H1 (cell line): ENCODE measurements at regions not wholly inside any gene's neighbourhood (a gene's known extent, or its start where the extent isn't known, plus 50 kb on each side); places are given as distances from the start of the nearest gene placed in this dataset.

Source experiments
- CTCF ChIA-PET: fragments of 300-600 bp; sonication (Branson Sonifier 250); formaldehyde crosslinking; loops from one replicate; lab custom pipeline; 2021; ENCODE audit not compliant: partially characterized antibody; lab: Charles Lee
- POLR2A ChIA-PET: fragments of 300-600 bp; sonication (Branson Sonifier 250); formaldehyde crosslinking; loops from one replicate; lab custom pipeline; 2021; ENCODE audit warnings: inconsistent platforms; ENCODE audit not compliant: partially characterized antibody; lab: Charles Lee
- DNase-seq, 2 experiments: peaks; one replicate each; pipeline versions ENCODE4 v3.0.0 to v3.0.0-alpha.2; 2010 to 2022; ENCODE audit warnings: low spot score in 2 of 2, low read depth in 1 of 2, mixed read lengths in 1 of 2
- FAIRE-seq: peaks from 2 replicates; lab custom pipeline; 2011; peaks lifted over from hg19 to GRCh38; lab: Jason Lieb, UNC
- H2AFZ ChIP-seq: 2 replicates; pipeline ENCODE4 v1.8.1; 2012; ENCODE audit warnings: low read length, inconsistent platforms
- H2AK5ac ChIP-seq: 2 replicates; pipeline ENCODE4 v1.6.1; 2013; ENCODE audit warnings: low read depth, low read length
- H2BK120ac ChIP-seq: replicated peaks from 2 replicates; pipeline ENCODE3; 2013; ENCODE audit warnings: low read depth, low read length, inconsistent platforms
- H2BK12ac ChIP-seq: 2 replicates; pipeline ENCODE4 v1.6.1; 2013; ENCODE audit warnings: low read depth, low read length
- H2BK15ac ChIP-seq: 2 replicates; pipeline ENCODE4 v1.6.1; 2013; ENCODE audit warnings: low read length
- H2BK20ac ChIP-seq: 2 replicates; pipeline ENCODE4 v1.6.1; 2013; ENCODE audit warnings: low read length
- H2BK5ac ChIP-seq: 2 replicates; pipeline ENCODE4 v1.6.1; 2013; ENCODE audit warnings: low read depth, low read length
- H3K14ac ChIP-seq: 2 replicates; pipeline ENCODE4 v1.6.1; 2013; ENCODE audit warnings: inconsistent platforms; ENCODE audit not compliant: insufficient read length
- H3K18ac ChIP-seq: 2 replicates; pipeline ENCODE4 v1.6.1; 2013; ENCODE audit warnings: low read length; ENCODE audit errors: extremely low read depth
- H3K23ac ChIP-seq: 2 replicates; pipeline ENCODE4 v1.6.1; 2013; ENCODE audit warnings: inconsistent platforms; ENCODE audit not compliant: insufficient read length
- H3K23me2 ChIP-seq: 2 replicates; pipeline ENCODE4 v1.6.1; 2013; ENCODE audit warnings: low read depth, low read length
- H3K27ac ChIP-seq: 2 replicates; pipeline ENCODE4 v1.6.1; 2011; ENCODE audit warnings: low read depth, low read length, inconsistent platforms
- H3K27me3 ChIP-seq, 4 experiments: replicated peaks in 1 of 4; 1 replicate in 1 of 4; 2 replicates in 3 of 4; pipeline versions ENCODE4 v1.6.1 to v1.8.1; 2011 to 2013; ENCODE audit warnings: low read length in 3 of 4, mild to moderate bottlenecking in 3 of 4, inconsistent platforms in 2 of 4, mixed read lengths in 2 of 4, moderate library complexity in 1 of 4; ENCODE audit not compliant: control insufficient read depth in 3 of 4, insufficient read depth in 3 of 4; ENCODE audit errors: extremely low read depth in 1 of 4
- H3K36me3 ChIP-seq, 4 experiments: 2 replicates each; pipeline versions ENCODE4 v1.6.1 to v1.8.1; 2011 to 2013; ENCODE audit warnings: mild to moderate bottlenecking in 4 of 4, low read length in 3 of 4, moderate library complexity in 2 of 4, control low read depth in 1 of 4, inconsistent platforms in 1 of 4; ENCODE audit not compliant: insufficient read depth in 4 of 4, control insufficient read depth in 2 of 4
- H3K4ac ChIP-seq: replicated peaks from 2 replicates; pipeline ENCODE3; 2013; ENCODE audit warnings: low read length, low read depth, mixed read lengths, inconsistent platforms; ENCODE audit not compliant: insufficient read length
- H3K4me1 ChIP-seq, 4 experiments: replicated peaks in 1 of 4; 1 replicate in 1 of 4; 2 replicates in 3 of 4; pipeline versions ENCODE4 v1.6.1 to v1.8.1; 2011 to 2013; ENCODE audit warnings: low read length in 3 of 4, inconsistent platforms in 2 of 4, mixed read lengths in 1 of 4; ENCODE audit not compliant: insufficient read depth in 4 of 4, control insufficient read depth in 3 of 4
- H3K4me2 ChIP-seq, 2 experiments: 2 replicates each; pipeline versions ENCODE4 v1.6.1 to v1.8.1; 2011 to 2013; ENCODE audit warnings: low read depth in 2 of 2, low read length in 2 of 2, control low read depth in 1 of 2, inconsistent platforms in 1 of 2, mild to moderate bottlenecking in 1 of 2; ENCODE audit not compliant: insufficient read depth in 1 of 2
- H3K4me3 ChIP-seq, 4 experiments: fragments of 200-600, 300-600 bp in 1 of 4; sonication (generic), shearing (Covaris generic), sonication (Bioruptor Twin) in 1 of 4; 2 replicates each; pipeline versions ENCODE4 v1.5.1 to v1.8.1; 2011 to 2016; ENCODE audit warnings: low read length in 4 of 4, low read depth in 3 of 4, control low read depth in 2 of 4, inconsistent platforms in 2 of 4, mild to moderate bottlenecking in 2 of 4, mixed read lengths in 1 of 4, moderate library complexity in 1 of 4; ENCODE audit not compliant: insufficient read depth in 2 of 4; ENCODE audit errors: extremely low read depth in 1 of 4
- H3K56ac ChIP-seq: replicated peaks from 2 replicates; pipeline ENCODE3; 2013; ENCODE audit warnings: low read depth, mild to moderate bottlenecking, mixed read lengths, low read length, inconsistent platforms; ENCODE audit not compliant: insufficient read length
- H3K79me1 ChIP-seq: 2 replicates; pipeline ENCODE4 v1.6.1; 2013; ENCODE audit warnings: low read depth, low read length, control low read depth
- H3K79me2 ChIP-seq, 2 experiments: 2 replicates each; pipeline versions ENCODE4 v1.6.1 to v1.8.1; 2012 to 2013; ENCODE audit warnings: low read length in 2 of 2, mild to moderate bottlenecking in 2 of 2, inconsistent platforms in 1 of 2; ENCODE audit not compliant: insufficient read depth in 2 of 2, control insufficient read depth in 1 of 2
- H3K9ac ChIP-seq, 4 experiments: replicated peaks in 1 of 4; 1 replicate in 1 of 4; 2 replicates in 3 of 4; pipeline versions ENCODE4 v1.6.1 to v1.8.1; 2011 to 2013; ENCODE audit warnings: low read depth in 3 of 4, low read length in 3 of 4, control low read depth in 2 of 4, mild to moderate bottlenecking in 2 of 4, moderate library complexity in 2 of 4, inconsistent platforms in 1 of 4; ENCODE audit errors: extremely low read depth in 1 of 4
- H3K9me3 ChIP-seq, 2 experiments: 2 replicates each; pipeline versions ENCODE4 v1.6.1 to v1.8.1; 2012 to 2013; ENCODE audit warnings: mild to moderate bottlenecking in 2 of 2, moderate library complexity in 2 of 2, control low read depth in 1 of 2, inconsistent platforms in 1 of 2, low read depth in 1 of 2, low read length in 1 of 2, mixed read lengths in 1 of 2; ENCODE audit not compliant: insufficient read depth in 2 of 2
- H4K20me1 ChIP-seq, 2 experiments: replicated peaks in 1 of 2; 2 replicates each; pipeline versions ENCODE3 to v1.8.1; 2011 to 2013; ENCODE audit warnings: inconsistent platforms in 2 of 2, low read length in 2 of 2, mild to moderate bottlenecking in 1 of 2; ENCODE audit not compliant: insufficient read depth in 2 of 2, control insufficient read depth in 1 of 2
- H4K5ac ChIP-seq: 2 replicates; pipeline ENCODE4 v1.6.1; 2013; ENCODE audit warnings: low read length, low read depth, mixed read lengths, inconsistent platforms; ENCODE audit not compliant: insufficient read length
- H4K8ac ChIP-seq: 2 replicates; pipeline ENCODE4 v1.8.0; 2013; ENCODE audit warnings: mild to moderate bottlenecking, moderate library complexity, low read length, inconsistent platforms; ENCODE audit not compliant: insufficient read depth; ENCODE audit errors: extremely low read depth
- H4K91ac ChIP-seq: replicated peaks from 2 replicates; pipeline ENCODE3; 2013; ENCODE audit warnings: low read length, mixed read lengths, inconsistent platforms; ENCODE audit not compliant: insufficient read length
- ATF2 ChIP-seq: IDR thresholded peaks from 2 replicates; pipeline ENCODE4 v1.6.1; 2012; ENCODE audit warnings: low read length, inconsistent platforms
- BRCA1 ChIP-seq: IDR thresholded peaks from 2 replicates; pipeline ENCODE4 v1.6.1; 2012; ENCODE audit warnings: low read depth, low read length, improper control_type of control experiment
- KDM4A ChIP-seq: IDR thresholded peaks from one replicate; pipeline ENCODE4 v1.7.1; 2012; ENCODE audit warnings: low read depth, mild to moderate bottlenecking, moderate library complexity, low read length, inconsistent platforms; ENCODE audit not compliant: severe bottlenecking
- MAFK ChIP-seq: IDR thresholded peaks from 2 replicates; pipeline ENCODE4 v1.6.1; 2012; ENCODE audit warnings: low read depth, mild to moderate bottlenecking, improper control_type of control experiment, low read length
- SIX5 ChIP-seq: IDR thresholded peaks from 2 replicates; pipeline ENCODE4 v1.6.1; 2011; ENCODE audit warnings: mild to moderate bottlenecking, low read depth, low read length
- TBP ChIP-seq: IDR thresholded peaks from 2 replicates; pipeline ENCODE4 v1.6.1; 2011; ENCODE audit warnings: low read depth, low read length, improper control_type of control experiment
- WGBS, 2 experiments: shearing (Covaris generic) in 1 of 2; methylation state at CpG; one replicate each; pipeline versions ENCODE4 v1.1.6 to v1.1.7; 2013 to 2015; ENCODE audit warnings: low lambda C conversion rate in 2 of 2, mixed read lengths in 2 of 2, inconsistent platforms in 1 of 2, low coverage in 1 of 2, missing lambda C conversion rate in 1 of 2; ENCODE audit not compliant: insufficient replicate concordance in 2 of 2, insufficient coverage in 1 of 2, insufficient read length in 1 of 2; ENCODE audit errors: extremely low coverage in 1 of 2, missing lambda C conversion rate in 1 of 2; 5-methylcytosine and 5-hydroxymethylcytosine counted together

- Histone ChIP-seq H3K4me1 (no peaks in the 10 kb centered on the region), H4K91ac (no peak overlapping the region), H2AFZ (no peak overlapping the region), H4K8ac (no peak overlapping the region), H3K14ac (no peak overlapping the region), H3K56ac (no peak overlapping the region), H4K20me1 (no peaks in the 10 kb centered on the region), H3K79me1 (no peaks in the 10 kb centered on the region), H3K27me3 (no peaks in the 10 kb centered on the region), H2BK15ac (no peak overlapping the region), H4K5ac (no peak overlapping the region), H3K23me2 (no peaks in the 10 kb centered on the region), H3K4me2 (no peak overlapping the region), H3K9ac (no peak overlapping the region), H3K4ac (no peak overlapping the region), H3K9me3 (no peaks in the 10 kb centered on the region), H2BK20ac (no peak overlapping the region), H3K4me3 (no peak overlapping the region), H2BK12ac (no peak overlapping the region), H3K18ac (no peak overlapping the region), H3K23ac (no peak overlapping the region), H2BK5ac (no peak overlapping the region), H2BK120ac (no peak overlapping the region), H3K36me3 (no peaks in the 10 kb centered on the region), H2AK5ac (no peak overlapping the region), H3K27ac (no peak overlapping the region), H3K79me2 (no peaks in the 10 kb centered on the region)
- CTCF ChIA-PET: interaction anchor here (1.4 kb wide), 1 partner anchor 44 kb away, joined by 4 read pairs; no protein-coding TSS in a partner anchor
- FAIRE-seq (no peak), DNase-seq (no peak)
- POLR2A ChIA-PET: no interaction called here
- 92% methylated on average over 4 of the region's 4 CpGs; no CpG with 5 or more reads in 1 of the 2 experiments for WGBS, 2 experiments
- no peak for TF ChIP-seq KDM4A
- TF ChIP-seq SIX5: no peak
- TF ChIP-seq BRCA1: no peak
- no peak for TF ChIP-seq TBP
- TF ChIP-seq MAFK: no peak
- TF ChIP-seq ATF2: no peak
These were observed 630.4 kb downstream of the NR2F2 start for GRCh38 chr15:96960711-96961480.
